LNCAP (cell line): ENCODE measurements at regions not wholly inside any gene's neighbourhood (a gene's known extent, or its start where the extent isn't known, plus 50 kb on each side); places are given as distances from the start of the nearest gene placed in this dataset.

Experiments
- TF ChIP-seq, protein P1 (sequence below): fragments of 450-650 bp; IDR thresholded peaks from 2 replicates; pipeline ENCODE4 v1.5.1; 2017; ENCODE audit warnings: mild to moderate bottlenecking

DNA sequence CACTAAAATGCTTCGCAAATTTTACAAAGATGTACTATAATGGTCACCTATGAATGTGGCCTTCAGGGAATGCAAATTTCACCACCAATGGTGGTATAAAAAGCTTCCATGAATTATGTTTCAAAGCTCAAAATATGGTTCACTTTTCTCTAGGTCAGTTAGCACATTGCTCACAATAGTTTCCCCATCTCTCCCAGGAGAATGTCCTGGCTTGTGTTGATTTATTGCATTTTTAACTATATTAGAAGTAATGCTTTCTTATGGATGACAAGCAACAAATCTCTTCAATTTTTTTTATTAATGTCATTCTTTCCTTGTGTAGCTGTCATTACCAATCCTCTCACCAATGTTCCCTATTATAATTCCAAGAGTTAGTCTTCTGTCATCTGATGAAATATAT lies 621.2 kb downstream of the TBC1D4 start:
- TF ChIP-seq, protein P1, sequence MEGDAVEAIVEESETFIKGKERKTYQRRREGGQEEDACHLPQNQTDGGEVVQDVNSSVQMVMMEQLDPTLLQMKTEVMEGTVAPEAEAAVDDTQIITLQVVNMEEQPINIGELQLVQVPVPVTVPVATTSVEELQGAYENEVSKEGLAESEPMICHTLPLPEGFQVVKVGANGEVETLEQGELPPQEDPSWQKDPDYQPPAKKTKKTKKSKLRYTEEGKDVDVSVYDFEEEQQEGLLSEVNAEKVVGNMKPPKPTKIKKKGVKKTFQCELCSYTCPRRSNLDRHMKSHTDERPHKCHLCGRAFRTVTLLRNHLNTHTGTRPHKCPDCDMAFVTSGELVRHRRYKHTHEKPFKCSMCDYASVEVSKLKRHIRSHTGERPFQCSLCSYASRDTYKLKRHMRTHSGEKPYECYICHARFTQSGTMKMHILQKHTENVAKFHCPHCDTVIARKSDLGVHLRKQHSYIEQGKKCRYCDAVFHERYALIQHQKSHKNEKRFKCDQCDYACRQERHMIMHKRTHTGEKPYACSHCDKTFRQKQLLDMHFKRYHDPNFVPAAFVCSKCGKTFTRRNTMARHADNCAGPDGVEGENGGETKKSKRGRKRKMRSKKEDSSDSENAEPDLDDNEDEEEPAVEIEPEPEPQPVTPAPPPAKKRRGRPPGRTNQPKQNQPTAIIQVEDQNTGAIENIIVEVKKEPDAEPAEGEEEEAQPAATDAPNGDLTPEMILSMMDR = no peak

DNA sequence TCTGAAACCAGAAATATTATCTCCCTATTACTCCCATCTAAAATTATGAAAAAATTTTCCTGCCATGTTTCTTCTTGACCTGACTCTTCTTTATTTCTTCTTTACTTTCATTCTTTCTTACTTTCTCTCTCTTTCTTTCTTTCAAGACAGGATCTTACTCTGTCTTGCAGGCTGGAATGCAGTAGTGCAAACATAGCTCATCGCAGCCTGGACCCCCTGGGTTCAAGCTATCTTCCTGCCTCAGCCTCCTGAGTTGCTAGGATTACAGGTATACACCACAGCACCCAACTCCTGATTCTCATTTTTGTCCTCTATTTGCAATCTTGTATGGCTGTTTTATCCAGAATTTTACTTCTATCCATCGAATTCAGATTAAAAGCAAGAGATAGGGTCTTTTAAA lies 631.1 kb downstream of the TBC1D4 start:
- TF ChIP-seq, protein P1 = no peak

DNA sequence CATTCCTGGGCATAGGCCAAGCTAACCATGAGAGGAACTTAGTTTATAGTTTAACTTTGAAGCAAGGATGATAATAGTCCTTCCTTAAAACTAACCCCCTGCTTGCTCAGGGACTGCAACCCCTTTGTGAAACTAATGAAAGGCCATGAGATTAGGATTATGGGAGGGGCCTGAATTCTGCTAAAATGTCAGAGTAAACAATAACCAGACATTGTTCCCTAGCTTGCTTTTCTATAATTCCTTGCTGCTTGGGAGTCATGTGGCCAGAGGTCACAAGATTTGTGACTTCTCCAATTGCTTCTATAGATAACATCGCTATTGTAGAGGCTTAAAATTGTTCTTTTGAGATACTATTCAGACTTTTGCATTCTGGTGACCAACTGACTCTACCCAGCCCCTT lies 634.0 kb downstream of the TBC1D4 start:
- TF ChIP-seq, protein P1 = no peak

DNA sequence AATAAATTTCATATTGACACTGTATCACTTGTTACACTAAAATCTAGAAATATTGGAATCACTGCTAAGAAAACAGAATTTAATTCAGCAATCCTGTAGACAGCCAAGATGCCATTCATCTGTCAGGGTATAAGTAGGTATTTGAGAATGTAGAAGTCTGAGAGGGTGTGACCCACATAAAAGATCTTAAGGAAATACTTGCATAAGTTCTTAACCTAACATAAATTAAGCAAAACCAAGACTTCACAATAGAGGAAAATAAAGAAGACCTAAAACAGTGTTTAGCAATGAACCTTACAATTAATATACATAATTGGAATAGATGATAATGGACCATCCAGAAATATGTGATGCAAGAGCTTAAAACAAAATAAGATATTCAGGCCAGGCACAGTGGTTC lies 636.2 kb downstream of the TBC1D4 start:
- TF ChIP-seq, protein P1 = no peak

DNA sequence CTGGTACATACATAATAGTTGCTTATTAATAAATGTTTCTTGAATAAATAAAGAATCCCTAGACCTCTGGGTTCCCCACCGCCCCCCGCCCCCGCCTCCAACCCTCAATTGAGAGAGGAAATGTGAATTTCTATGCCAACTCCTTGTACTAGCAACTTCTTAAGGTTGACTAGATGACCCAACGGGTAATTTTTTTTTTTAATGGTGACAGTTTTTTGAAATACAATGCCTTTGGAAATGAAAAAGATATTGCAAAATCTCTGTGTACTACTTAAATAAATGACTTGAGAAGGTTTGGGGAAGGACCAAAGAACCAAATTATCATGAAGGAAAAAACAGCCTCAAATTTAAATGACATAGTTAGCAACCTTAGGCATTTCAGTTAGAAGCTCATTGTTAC lies 640.3 kb downstream of the TBC1D4 start:
- TF ChIP-seq, protein P1 = no peak

DNA sequence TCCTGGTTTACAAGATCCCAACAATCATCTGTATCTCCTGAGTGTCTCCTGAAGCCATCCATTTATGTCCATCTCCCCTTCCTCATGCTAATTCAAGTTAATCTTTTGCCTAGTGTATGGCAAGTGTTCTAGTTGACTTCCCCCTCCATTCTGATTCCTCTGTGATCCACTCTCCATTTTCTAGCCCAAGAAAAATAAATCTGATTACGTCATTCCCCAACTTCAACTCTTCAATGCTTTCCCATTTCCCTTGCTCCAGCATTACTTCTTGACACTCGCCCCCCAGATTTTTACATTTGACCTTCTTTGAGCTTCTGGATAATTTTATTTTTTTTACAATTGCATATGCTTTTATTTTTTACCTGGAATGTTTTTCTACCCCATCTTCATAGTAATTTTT lies 640.8 kb downstream of the TBC1D4 start:
- TF ChIP-seq, protein P1 = no peak

DNA sequence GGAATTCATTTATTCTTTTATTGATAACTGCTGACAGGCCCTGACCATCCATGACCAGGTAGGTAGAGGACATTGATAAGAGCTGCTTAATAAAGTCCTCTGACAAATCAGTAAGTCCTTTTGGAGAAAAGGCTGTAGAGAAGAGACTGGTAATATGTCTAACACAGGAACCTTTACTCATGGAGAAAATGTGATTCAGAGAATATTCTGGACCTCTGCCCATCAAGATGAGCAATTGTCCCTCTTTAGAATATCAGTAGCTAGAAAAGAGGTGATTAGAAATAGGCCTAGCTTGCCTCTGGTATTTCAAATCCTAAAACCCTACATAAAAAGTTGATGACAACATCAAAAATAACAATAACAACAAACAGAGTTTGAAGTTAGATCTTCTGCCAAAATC lies 642.3 kb downstream of the TBC1D4 start:
- TF ChIP-seq, protein P1 = no peak

DNA sequence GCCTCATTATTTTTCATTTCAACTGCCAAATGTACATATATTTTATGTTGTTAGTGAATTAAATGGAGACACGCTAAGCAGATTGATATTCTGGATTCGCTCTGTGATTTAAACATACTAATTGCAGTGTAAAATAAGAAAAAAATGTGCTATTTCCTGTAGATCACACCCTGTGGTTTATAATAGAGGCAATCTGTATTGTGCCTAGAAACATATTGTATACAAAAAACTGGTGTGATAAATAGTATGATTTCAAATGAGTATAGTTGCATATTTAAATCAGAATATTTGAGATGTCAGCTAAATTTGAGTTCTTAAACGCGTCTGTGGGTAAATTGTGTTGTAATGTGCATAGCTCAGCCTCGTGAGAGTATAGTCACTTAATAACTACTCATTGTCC lies 643.9 kb downstream of the TBC1D4 start:
- TF ChIP-seq, protein P1 = no peak
